ENCODE measurements at regions not wholly inside any gene's neighbourhood (a gene's known extent, or its start where the extent isn't known, plus 50 kb on each side); places are given as distances from the start of the nearest gene placed in this dataset.

- TF ChIP-seq CTCF (IDR thresholded peaks at IDR 0.05) (no peak), POLR2AphosphoS5 (IDR thresholded peaks at IDR 0.05) (no peak), POLR2A (IDR thresholded peaks at IDR 0.05) (no peak), EP300 (IDR thresholded peaks at IDR 0.05) (no peak)
These were observed 203.0 kb upstream of the GK2 start for GRCh38 chr4:79611026-79611425.

Data from sigmoid colon (tissue), 4 donors.